ENCODE measurements at regions not wholly inside any gene's neighbourhood (a gene's known extent, or its start where the extent isn't known, plus 50 kb on each side); places are given as distances from the start of the nearest gene placed in this dataset.
"Not testable (repeated sequence)": the region's sequence is repeated elsewhere in the genome, so short reads cannot be mapped to it uniquely, and the experiment has no call there.

DNA sequence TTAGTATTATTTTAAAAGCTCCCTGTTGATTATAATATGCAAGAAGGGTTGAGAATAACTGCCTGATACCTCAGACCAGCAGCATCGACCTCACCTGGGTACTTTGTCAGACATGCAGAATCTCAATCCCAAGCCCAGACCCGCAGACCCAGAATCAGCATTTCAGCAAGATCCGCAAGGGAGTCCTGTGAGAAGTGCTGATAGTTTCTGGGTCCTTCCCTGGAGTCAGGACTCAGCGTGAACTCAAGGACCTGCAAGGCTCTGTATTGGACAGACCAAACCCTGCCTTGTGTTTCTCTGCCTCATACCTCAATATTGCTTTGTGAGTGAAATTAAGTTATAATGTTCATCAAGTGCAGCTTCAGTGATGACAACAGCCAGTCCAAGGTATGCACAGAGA lies 149.5 kb upstream of the NPY start:
- DNase-seq (ENCODE audit: low read depth, low spot score): no peak

DNA sequence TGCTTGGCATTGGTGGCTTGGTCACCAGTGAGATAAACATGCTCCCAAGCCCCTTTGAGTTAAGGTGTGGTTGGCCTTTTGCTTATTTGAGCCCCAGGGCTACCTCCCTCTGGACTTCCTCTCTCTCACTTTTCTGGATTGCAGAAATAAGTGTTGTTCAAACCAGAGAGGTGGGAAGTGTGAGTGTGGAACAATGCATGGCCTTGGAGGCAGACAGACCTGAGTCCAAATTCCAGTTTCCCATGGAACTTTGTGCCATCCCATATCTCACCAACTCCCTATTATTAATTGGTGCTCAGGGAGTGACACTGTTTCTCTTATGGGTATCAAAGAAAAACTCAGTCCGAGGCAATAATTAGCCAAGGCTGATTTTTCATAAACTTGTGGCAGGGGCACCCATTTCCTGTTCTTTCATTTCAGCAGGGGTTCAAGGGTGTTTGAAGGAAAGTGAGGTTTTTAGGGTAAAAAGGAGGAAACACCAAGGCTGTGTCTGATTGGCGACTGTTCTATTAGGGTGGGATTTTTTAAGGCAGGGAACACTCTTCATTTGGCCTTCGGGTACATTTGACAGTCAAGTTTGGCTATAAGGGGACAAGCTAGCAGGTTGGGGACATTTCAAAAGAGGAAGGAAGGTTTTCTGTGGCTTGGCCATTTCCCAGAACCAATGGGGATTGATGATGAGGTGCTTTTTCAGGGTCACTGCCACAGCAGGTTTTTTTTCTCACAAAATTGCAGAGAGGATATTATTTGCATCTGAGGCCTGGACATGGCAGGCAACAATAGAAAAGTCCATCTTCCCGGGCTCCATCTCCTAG lies 148.8 kb upstream of the NPY start:
- DNase-seq (ENCODE audit: low read depth, low spot score): no peak

GRCh38 chr7:24137338-24137737 lies 146.7 kb upstream of the NPY start:
- DNase-seq (ENCODE audit: low read depth, low spot score): no peak

DNA sequence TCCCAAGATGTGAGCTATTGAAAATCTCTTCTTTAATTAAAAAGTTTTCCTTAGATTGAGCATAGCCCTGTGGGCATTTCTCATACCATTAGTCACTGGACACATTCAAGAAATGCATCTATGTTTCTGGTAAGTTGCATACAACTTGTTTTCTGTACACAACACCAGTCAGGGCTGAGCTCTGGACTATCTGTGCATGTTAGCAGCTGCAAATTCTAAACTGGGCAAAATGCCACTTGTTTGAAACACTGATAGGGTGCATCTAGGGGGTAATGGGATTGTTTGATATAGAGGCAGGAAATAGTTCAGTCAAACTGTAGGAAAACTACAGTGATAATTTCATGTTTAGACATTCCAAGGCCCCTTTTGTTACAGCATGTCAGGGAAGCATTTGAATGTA lies 145.6 kb upstream of the NPY start:
- DNase-seq (ENCODE audit: low read depth, low spot score): no peak

GRCh38 chr7:24140001-24140400 lies 144.0 kb upstream of the NPY start:
- no peak for DNase-seq (ENCODE audit: low read depth, low spot score)

DNA sequence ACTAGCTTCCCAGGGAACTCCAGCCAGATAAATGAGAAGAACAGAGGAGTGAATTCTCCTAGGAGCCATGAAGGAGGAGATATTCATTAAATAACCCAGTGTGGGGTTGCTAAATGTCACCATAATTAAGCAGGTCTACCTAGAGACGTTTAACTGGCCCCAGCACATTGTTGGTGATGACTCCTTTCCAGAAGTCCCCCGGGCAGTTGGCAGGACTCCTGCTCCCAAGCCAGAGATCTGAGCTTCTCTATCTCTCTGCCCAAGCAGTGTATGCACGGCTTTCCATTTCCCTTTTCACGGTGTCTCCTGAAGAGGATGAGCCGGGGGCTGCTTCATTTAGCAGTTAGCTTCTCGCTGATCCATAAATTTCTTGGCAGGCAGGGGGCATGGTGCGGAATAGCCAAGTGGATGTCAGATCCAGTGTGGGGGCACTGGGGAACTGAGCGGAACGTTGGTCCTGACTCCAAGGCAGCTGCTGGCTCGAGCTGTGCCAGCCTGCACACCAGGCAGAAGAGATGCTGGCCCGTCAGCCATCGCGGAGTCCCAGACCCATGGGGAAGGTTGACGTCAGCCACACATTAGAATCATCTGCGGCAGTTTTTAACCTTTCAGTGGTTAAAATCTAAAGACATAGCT lies 142.0 kb upstream of the NPY start:
- DNase-seq (ENCODE audit: low read depth, low spot score): no peak

GRCh38 chr7:24143547-24143946 lies 140.4 kb upstream of the NPY start:
- peak; percentile 18 for DNase-seq (ENCODE audit: low read depth, low spot score)

DNA sequence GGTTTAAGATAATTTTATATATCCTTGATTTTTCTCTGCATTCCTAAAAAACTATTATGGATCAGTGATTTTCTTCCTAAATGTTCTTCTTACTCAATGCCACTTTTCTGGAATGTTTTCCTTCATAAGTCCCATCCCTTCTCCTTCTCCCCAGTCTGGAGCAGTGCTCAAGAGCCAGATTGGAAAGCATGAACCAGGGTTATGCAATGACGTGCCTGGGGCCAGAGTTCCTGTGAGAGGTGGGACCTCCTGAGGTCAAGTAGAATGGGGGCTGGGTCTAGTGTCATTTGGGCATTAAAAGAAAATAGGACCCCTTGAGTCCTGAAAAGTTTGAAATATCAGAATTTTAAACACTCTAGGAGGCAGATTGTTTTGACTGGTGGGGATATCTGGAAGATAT lies 132.0 kb upstream of the NPY start:
- no peak for DNase-seq (ENCODE audit: low read depth, low spot score)

GRCh38 chr7:24152356-24152755 lies 131.6 kb upstream of the NPY start:
- DNase-seq (ENCODE audit: low read depth, low spot score): no peak

GRCh38 chr7:24152877-24153472 lies 131.0 kb upstream of the NPY start:
- no peak for DNase-seq (ENCODE audit: low read depth, low spot score)

GRCh38 chr7:24157666-24158065 lies 126.3 kb upstream of the NPY start:
- no peak for DNase-seq (ENCODE audit: low read depth, low spot score)

- DNase-seq (ENCODE audit: low read depth, low spot score): no peak
These were observed 125.0 kb upstream of the NPY start for GRCh38 chr7:24158975-24159374.

DNA sequence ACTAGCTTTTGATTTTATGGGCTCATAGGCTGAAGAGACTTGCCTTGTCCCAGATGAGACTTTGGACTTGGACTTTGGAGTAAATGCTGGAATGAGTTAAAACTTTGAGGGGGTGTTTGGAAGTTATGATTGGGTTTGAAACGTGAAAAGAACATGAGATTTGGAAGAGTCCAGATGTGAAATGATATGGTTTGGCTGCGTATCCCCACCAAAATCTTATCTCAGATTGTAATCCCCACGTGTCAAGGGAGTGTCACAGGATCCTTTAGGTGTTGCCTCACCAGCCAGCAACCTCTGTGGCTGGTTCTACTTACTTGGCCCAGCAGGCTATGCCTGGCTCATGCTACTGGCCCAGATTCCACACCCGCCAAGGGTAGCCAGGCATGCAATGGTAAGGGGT lies 119.6 kb upstream of the NPY start:
- DNase-seq (ENCODE audit: low read depth, low spot score): no peak

DNA sequence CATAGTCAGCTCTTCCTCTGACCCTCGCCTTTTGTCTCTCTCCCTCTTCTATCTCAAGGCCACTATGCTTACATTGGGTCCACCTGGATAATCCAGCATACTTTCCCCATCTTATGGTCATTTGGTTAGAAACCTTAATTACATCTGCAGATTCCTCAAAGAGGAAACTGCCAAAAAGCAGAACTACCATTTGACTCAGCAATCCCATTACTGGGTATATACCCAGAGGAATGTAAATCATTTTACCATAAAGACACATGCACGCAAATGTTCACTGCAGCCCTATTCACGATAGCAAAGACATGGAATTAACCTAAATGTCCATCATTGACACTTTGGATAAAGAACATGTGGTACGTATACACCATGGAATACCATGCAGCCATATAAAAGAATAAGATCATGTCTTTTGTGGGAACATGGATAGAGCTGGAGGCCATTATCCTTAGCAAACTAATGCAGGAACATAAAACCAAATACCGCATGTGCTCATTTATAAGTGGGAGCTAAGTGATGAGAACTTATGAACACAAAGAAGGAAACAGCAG lies 114.8 kb upstream of the NPY start:
- DNase-seq (ENCODE audit: low read depth, low spot score): no peak

DNA sequence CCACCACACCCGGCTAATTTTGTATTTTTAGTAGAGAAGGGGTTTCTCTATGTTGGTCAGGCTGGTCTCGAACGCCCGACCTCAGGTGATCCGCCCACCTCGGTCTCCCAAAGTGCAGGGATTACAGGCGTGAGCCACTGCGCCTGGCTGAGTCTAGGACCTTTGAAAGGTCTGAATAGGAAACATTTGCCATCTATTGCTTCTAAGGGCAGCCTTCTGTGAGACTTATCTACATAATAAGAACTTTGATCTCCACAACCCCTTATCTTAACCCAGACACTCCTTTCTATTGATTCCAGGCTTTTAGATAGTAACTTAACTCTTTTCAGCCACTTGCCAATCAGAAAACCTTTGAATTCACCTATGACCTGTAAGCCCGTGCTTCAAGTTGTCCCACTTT lies 112.0 kb upstream of the NPY start:
- DNase-seq (ENCODE audit: low read depth, low spot score): not testable (repeated sequence)

DNA sequence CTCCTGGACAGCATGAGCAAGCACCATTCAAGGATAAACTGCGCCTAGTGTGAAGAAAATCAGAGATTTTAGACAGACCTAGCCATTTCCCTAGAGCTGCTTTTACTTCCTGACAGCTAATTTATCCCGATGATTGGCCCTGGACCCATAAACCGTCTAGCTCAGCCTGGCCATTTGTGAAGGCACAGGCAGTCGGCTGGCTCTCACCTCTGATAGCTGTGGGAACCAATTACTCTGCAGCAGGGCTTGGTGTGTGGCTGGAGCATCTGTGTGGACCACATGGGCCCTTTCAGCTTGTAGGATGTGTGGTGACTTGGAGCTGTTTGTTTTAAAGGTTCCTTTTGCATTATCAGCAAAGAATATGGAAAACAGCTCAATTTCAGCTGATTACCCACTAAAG lies 111.1 kb upstream of the NPY start:
- DNase-seq (ENCODE audit: low read depth, low spot score): no peak

DNA sequence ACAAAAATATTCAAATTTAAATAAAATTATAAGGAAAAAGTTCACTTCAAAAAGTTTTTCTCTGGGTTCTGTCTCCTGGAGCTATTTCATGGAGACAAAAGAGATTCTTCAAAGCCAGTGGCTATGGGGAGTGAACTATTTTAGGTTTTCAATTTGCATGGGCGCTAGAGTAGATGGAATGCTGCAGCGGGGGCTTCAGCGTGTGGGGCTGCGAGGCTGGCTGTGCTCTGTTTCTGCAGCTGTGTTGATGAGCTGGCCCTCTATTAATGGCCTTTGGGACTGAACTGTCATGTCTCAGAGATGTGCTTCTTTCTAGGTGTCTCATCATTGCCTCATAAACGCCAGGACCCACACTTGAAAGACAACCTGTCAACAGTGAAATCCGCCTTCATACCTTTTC lies 108.4 kb upstream of the NPY start:
- no peak for DNase-seq (ENCODE audit: low read depth, low spot score)

DNA sequence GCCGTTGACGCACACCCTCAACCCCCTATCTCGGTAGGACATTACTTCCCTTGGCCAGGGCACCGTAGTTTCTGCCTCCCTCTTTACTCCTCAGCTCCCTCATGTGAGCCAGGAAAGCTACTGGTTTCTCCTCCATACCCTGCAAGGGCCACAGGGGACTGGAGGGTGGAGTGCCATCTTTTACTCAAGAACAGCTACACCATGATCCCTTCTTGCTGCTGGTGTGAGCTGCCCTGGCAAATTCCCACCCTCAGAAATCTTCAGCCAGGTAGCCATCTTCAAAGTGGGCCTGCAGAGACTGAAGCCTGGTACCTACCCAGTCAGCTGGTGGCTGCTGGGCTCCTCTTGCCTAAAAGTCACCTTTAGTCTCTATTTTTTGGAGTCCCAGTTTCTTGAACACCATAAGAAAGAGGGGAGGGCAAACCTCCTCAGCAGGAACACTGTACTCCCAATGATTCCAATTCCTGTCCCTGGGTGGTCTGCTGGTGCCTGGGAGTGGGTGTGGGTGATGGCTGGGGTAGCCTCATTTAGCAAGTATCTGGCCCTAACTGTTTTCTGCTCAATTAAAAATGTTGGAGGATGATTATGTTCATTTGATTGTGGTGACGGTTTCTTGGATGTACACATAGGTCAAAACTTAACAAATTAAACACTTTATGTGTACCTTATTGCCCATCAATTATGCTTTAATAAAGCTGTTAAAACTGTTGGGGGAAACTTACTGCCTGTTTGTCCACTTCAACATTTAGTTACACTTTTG lies 105.0 kb upstream of the NPY start:
- no peak for DNase-seq (ENCODE audit: low read depth, low spot score)

- no peak for DNase-seq (ENCODE audit: low read depth, low spot score)
These were observed 92.6 kb upstream of the NPY start for GRCh38 chr7:24191362-24191761.

DNA sequence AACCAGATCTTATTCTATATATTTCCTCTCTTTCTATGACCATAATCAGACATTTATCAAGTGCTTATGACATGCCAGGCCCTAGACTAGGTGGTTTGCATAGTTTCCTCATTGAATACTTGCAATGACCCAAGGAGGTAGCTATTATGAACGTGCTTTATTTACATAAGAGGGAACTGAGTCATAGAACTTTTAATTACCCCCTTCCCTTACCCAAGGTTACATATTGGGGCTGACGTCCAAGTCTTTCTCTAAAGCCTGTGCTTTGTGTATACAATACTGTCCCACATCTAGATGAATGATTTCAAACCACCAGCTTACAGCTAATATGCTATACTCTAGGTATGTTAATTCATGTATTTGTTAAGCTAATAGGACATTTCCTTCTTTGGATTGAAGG lies 91.9 kb upstream of the NPY start:
- DNase-seq (ENCODE audit: low read depth, low spot score): no peak

GRCh38 chr7:24192691-24193090 lies 91.3 kb upstream of the NPY start:
- DNase-seq (ENCODE audit: low read depth, low spot score): no peak

DNA sequence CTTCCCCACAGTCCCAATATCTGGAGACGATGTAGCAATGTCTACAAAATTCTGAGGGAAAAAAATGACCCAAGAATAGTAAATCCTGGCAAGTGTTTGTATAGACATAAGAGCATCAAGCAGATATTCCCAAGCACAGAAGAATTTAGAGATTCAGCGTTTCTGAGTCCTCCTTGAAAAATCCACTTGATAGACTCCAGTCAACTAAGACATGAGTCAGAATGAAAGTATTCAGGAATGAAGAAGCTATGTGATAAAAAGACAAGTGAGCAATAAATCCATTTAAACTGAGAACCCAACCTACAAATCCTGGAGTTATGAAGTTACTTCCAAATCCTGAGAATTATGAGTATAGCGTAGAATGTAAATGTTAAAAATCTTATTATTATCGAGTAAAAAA lies 86.1 kb upstream of the NPY start:
- DNase-seq (ENCODE audit: low read depth, low spot score): no peak
